Esophagus squamous epithelium (tissue), 4 donors: ENCODE measurements at regions not wholly inside any gene's neighbourhood (a gene's known extent, or its start where the extent isn't known, plus 50 kb on each side); places are given as distances from the start of the nearest gene placed in this dataset.

Experiments
- CTCF ChIP-seq, 6 experiments: fragments of 450-650 bp in 4 of 6; fragments of 200-600 bp in 2 of 6; sonication (generic) in 2 of 6; IDR thresholded peaks; one replicate each; pipeline ENCODE4 v1.5.1; 2016 to 2019; ENCODE audit warnings: antibody characterized with exemption in 6 of 6, mild to moderate bottlenecking in 4 of 6, moderate library complexity in 4 of 6
- POLR2A ChIP-seq, 4 donors: fragments of 450-650 bp; IDR thresholded peaks; one replicate each; pipeline ENCODE4 v1.6.1; 2017; ENCODE audit warnings: antibody characterized with exemption in 4 of 4, mild to moderate bottlenecking in 4 of 4, moderate library complexity in 3 of 4

- no peak for TF ChIP-seq CTCF (IDR thresholded peaks at IDR 0.05)
- TF ChIP-seq POLR2A (IDR thresholded peaks at IDR 0.05) = no peak
Measured at GRCh38 chr6:19102936-19103335, 715.8 kb downstream of the RNF144B start.
